ENCODE measurements at regions not wholly inside any gene's neighbourhood (a gene's known extent, or its start where the extent isn't known, plus 50 kb on each side); places are given as distances from the start of the nearest gene placed in this dataset.

GRCh38 chr2:75964646-75965045 lies 253.9 kb upstream of the GCFC2 start:
- ATAC-seq = no peak
- no peak for TF ChIP-seq ZNF10 (CRISPR knock-in tag; IDR thresholded peaks at IDR 0.05; ENCODE audit: borderline replicate concordance, low read depth)
- TF ChIP-seq MAF1 (CRISPR knock-in tag; IDR thresholded peaks at IDR 0.05; ENCODE audit: borderline replicate concordance) = no peak
- no peak for TF ChIP-seq SP2 (CRISPR knock-in tag; IDR thresholded peaks at IDR 0.05)
- TF ChIP-seq ATF1 (CRISPR knock-in tag; IDR thresholded peaks at IDR 0.05) = no peak
- no peak for TF ChIP-seq SAFB2 (CRISPR knock-in tag; IDR thresholded peaks at IDR 0.05; ENCODE audit: borderline replicate concordance, low read depth)
- no peak for TF ChIP-seq ZNF274 (CRISPR knock-in tag; IDR thresholded peaks at IDR 0.05)
- TF ChIP-seq MYPOP (CRISPR knock-in tag; IDR thresholded peaks at IDR 0.05) = no peak
- TF ChIP-seq ZBTB21 (CRISPR knock-in tag; IDR thresholded peaks at IDR 0.05) = no peak
- no peak for TF ChIP-seq SP4 (CRISPR knock-in tag; IDR thresholded peaks at IDR 0.05)
- TF ChIP-seq CERS6 (CRISPR knock-in tag; IDR thresholded peaks at IDR 0.05) = no peak
- no peak for TF ChIP-seq ZNF597 (CRISPR knock-in tag; IDR thresholded peaks at IDR 0.05)
- TF ChIP-seq ZNF3 (CRISPR knock-in tag; IDR thresholded peaks at IDR 0.05) = no peak
- TF ChIP-seq ZNF441 (CRISPR knock-in tag; IDR thresholded peaks at IDR 0.05; ENCODE audit: borderline replicate concordance) = no peak
- TF ChIP-seq ZNF577 (CRISPR knock-in tag; IDR thresholded peaks at IDR 0.05; ENCODE audit: borderline replicate concordance, low read depth) = no peak
- no peak for TF ChIP-seq SAP130 (CRISPR knock-in tag; IDR thresholded peaks at IDR 0.05; ENCODE audit: low read depth)
- TF ChIP-seq ZNF512 (CRISPR knock-in tag; IDR thresholded peaks at IDR 0.05) = no peak
- TF ChIP-seq NFAT5 (CRISPR knock-in tag; IDR thresholded peaks at IDR 0.05) = no peak
- in situ Hi-C loops (cut with HindIII; ENCODE audit: extremely low pct_ligation_motif_present, low pct_unique_long_range_greater_than_20kb) (no loop called here), intact Hi-C loops (cut with micrococcal nuclease; ENCODE audit: unreplicated experiment) (no loop called here)
- Histone ChIP-seq H3K27me3 (ENCODE audit: control insufficient read depth in 1 of 2, insufficient read depth in 2 of 2, low read length in 2 of 2) (no peaks in the 10 kb centered on the region), H3K79me2 (ENCODE audit: insufficient read depth, low read length) (no peaks in the 10 kb centered on the region), H4K20me1 (ENCODE audit: insufficient read depth, low read length) (no peaks in the 10 kb centered on the region), H3K36me3 (replicated peaks in 1 of 2; ENCODE audit: control insufficient read depth in 1 of 2, insufficient read depth in 2 of 2, low read length in 2 of 2) (no peaks in the 10 kb centered on the region), H3K4me1 (ENCODE audit: insufficient read depth, low read length) (no peaks in the 10 kb centered on the region), H2AFZ (ENCODE audit: low read length) (no peak overlapping the region), H3K27ac (ENCODE audit: extremely low read length, insufficient read depth, low read length) (no peak overlapping the region), H3K9ac (ENCODE audit: insufficient read depth, low read depth, low read length) (no peak overlapping the region), H3K9me3 (ENCODE audit: low read length) (no peaks in the 10 kb centered on the region), H3K4me2 (ENCODE audit: low read depth, low read length) (no peak overlapping the region), H3K4me3 (replicated peaks in 1 of 3; ENCODE audit: insufficient read depth in 1 of 3, low read depth in 2 of 3, low read length in 3 of 3) (no peak overlapping the region)
- ChIA-PET CTCF (ENCODE audit: low intra/inter-chr PET ratio, low total read pairs) (no interaction called here), POLR2A (no interaction called here)
- no TSS peak for BruUV-seq (replicated peaks)
- no peak for FAIRE-seq
- 2% methylated on average over 2 of the region's 2 CpGs for WGBS (ENCODE audit: low lambda C conversion rate)
- DNase-seq (ENCODE audit: low spot score) = no peak
